ENCODE measurements at regions not wholly inside any gene's neighbourhood (a gene's known extent, or its start where the extent isn't known, plus 50 kb on each side); places are given as distances from the start of the nearest gene placed in this dataset.
"Not testable (repeated sequence)": the region's sequence is repeated elsewhere in the genome, so short reads cannot be mapped to it uniquely, and the experiment has no call there.

DNA sequence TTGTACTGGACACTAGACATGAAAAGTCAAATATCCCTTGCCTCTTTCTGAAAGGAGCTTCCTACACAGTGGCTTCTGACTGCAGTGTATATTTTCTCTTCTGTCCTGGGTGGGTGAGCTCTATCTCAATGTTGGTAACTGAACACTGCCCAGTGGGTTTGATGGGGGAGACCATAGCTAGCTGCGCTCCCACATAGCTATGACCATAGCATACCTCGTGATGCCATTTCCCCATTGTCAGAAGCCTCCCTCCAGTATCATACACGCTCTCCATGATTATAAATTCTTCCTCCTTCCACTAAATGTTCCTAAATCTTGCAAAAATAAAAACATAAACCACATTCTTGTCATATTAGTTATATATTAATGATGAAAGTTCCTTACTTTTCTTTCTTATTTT is 2134.7 kb upstream of the DEFB115 start:
- TF ChIP-seq, protein P1, sequence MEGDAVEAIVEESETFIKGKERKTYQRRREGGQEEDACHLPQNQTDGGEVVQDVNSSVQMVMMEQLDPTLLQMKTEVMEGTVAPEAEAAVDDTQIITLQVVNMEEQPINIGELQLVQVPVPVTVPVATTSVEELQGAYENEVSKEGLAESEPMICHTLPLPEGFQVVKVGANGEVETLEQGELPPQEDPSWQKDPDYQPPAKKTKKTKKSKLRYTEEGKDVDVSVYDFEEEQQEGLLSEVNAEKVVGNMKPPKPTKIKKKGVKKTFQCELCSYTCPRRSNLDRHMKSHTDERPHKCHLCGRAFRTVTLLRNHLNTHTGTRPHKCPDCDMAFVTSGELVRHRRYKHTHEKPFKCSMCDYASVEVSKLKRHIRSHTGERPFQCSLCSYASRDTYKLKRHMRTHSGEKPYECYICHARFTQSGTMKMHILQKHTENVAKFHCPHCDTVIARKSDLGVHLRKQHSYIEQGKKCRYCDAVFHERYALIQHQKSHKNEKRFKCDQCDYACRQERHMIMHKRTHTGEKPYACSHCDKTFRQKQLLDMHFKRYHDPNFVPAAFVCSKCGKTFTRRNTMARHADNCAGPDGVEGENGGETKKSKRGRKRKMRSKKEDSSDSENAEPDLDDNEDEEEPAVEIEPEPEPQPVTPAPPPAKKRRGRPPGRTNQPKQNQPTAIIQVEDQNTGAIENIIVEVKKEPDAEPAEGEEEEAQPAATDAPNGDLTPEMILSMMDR (IDR thresholded peaks at IDR 0.05): not testable (repeated sequence)
- not testable (repeated sequence) for TF ChIP-seq POLR2AphosphoS5, POLR2A (IDR thresholded peaks at IDR 0.05)
